ENCODE measurements at regions not wholly inside any gene's neighbourhood (a gene's known extent, or its start where the extent isn't known, plus 50 kb on each side); places are given as distances from the start of the nearest gene placed in this dataset.

- H3K9me3 Mint-ChIP-seq (ENCODE audit: unreplicated experiment), result no peaks in the 10 kb centered on the region
Observed at GRCh38 chr3:72383883-72384282, 464.4 kb downstream of the SHQ1 start.

DNA sequence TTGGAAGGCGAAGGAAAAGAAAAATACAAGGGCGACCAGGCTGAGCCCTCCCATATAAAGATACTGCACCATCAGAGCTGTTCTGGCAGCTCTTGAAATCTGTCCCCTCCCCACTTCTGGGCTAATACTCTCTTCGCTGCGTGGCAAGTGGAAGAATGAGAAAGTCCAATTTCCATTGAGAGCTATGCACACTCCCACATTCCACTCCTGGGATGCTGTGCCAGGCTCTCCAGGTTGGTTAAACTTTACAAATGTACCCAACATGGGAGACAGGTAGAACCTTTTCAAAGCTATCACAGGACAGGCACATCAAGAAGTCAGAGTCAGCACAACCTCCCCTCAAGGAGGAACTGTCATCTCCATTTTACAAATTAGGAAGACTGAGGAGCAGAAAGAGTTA, 465.0 kb downstream of the SHQ1 start:
- Mint-ChIP-seq H3K27ac (ENCODE audit: unreplicated experiment) (no peak overlapping the region), H3K4me1 (ENCODE audit: unreplicated experiment) (peaks cover 67% of the 10 kb centered on the region), H3K9me3 (ENCODE audit: unreplicated experiment) (no peaks in the 10 kb centered on the region), H3K27me3 (ENCODE audit: unreplicated experiment) (no peaks in the 10 kb centered on the region), H3K36me3 (ENCODE audit: unreplicated experiment) (peaks cover 14% of the 10 kb centered on the region), H3K4me3 (ENCODE audit: unreplicated experiment) (no peak overlapping the region)
- no peak for DNase-seq (ENCODE audit: extremely low spot score, unreplicated experiment)
- TF ChIP-seq, protein P1, sequence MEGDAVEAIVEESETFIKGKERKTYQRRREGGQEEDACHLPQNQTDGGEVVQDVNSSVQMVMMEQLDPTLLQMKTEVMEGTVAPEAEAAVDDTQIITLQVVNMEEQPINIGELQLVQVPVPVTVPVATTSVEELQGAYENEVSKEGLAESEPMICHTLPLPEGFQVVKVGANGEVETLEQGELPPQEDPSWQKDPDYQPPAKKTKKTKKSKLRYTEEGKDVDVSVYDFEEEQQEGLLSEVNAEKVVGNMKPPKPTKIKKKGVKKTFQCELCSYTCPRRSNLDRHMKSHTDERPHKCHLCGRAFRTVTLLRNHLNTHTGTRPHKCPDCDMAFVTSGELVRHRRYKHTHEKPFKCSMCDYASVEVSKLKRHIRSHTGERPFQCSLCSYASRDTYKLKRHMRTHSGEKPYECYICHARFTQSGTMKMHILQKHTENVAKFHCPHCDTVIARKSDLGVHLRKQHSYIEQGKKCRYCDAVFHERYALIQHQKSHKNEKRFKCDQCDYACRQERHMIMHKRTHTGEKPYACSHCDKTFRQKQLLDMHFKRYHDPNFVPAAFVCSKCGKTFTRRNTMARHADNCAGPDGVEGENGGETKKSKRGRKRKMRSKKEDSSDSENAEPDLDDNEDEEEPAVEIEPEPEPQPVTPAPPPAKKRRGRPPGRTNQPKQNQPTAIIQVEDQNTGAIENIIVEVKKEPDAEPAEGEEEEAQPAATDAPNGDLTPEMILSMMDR (IDR thresholded peaks at IDR 0.05), result no peak

More at GRCh38 chr3:72383883-72384282, 464.4 kb downstream of the SHQ1 start:
- no peak overlapping the region for H3K4me3 Mint-ChIP-seq (ENCODE audit: unreplicated experiment)
- TF ChIP-seq, protein P1 (IDR thresholded peaks at IDR 0.05), result no peak
- H3K27ac Mint-ChIP-seq (ENCODE audit: unreplicated experiment), result no peak overlapping the region
- peaks cover 66% of the 10 kb centered on the region for H3K4me1 Mint-ChIP-seq (ENCODE audit: unreplicated experiment)
- no peak for DNase-seq (ENCODE audit: extremely low spot score, unreplicated experiment)
- H3K27me3 Mint-ChIP-seq (ENCODE audit: unreplicated experiment), result no peaks in the 10 kb centered on the region
- peaks cover 8% of the 10 kb centered on the region for H3K36me3 Mint-ChIP-seq (ENCODE audit: unreplicated experiment)

- Mint-ChIP-seq H3K27me3 (ENCODE audit: unreplicated experiment) (no peaks in the 10 kb centered on the region), H3K27ac (ENCODE audit: unreplicated experiment) (no peak overlapping the region), H3K4me1 (ENCODE audit: unreplicated experiment) (peaks cover 62% of the 10 kb centered on the region), H3K36me3 (ENCODE audit: unreplicated experiment) (peaks cover 16% of the 10 kb centered on the region), H3K4me3 (ENCODE audit: unreplicated experiment) (no peak overlapping the region), H3K9me3 (ENCODE audit: unreplicated experiment) (no peaks in the 10 kb centered on the region)
- no peak for DNase-seq (ENCODE audit: extremely low spot score, unreplicated experiment)
- TF ChIP-seq, protein P1 (IDR thresholded peaks at IDR 0.05), result no peak
Observed at GRCh38 chr3:72382460-72382859, 465.8 kb downstream of the SHQ1 start.

DNA sequence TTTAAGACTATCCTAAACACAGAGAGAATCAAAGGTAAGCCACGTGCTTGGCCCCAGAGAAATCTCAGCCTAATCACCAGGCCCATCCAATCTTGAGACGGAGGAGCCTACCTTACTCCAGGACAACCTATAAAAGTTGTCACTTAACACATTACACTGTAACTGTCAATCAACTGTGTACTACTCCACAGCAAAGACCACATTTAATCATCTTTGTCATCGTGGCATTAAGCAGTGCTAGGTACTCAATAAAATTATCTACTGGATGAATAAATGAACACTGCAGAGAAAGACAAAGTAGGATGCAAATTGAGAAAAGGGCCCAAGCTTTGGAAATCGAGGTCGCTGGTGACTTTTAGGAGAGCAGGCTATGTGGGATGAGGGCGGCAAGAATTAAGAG, 466.7 kb downstream of the SHQ1 start:
- no peak for DNase-seq (ENCODE audit: extremely low spot score, unreplicated experiment)
- Mint-ChIP-seq H3K36me3 (ENCODE audit: unreplicated experiment) (peaks cover 16% of the 10 kb centered on the region), H3K4me3 (ENCODE audit: unreplicated experiment) (no peak overlapping the region), H3K27ac (ENCODE audit: unreplicated experiment) (no peak overlapping the region), H3K9me3 (ENCODE audit: unreplicated experiment) (no peaks in the 10 kb centered on the region), H3K27me3 (ENCODE audit: unreplicated experiment) (no peaks in the 10 kb centered on the region), H3K4me1 (ENCODE audit: unreplicated experiment) (peaks cover 64% of the 10 kb centered on the region)
- TF ChIP-seq, protein P1 (IDR thresholded peaks at IDR 0.05), result no peak

GRCh38 chr3:72380711-72381493, 467.3 kb downstream of the SHQ1 start:
- no peak overlapping the region for H3K4me3 Mint-ChIP-seq (ENCODE audit: unreplicated experiment)
- TF ChIP-seq, protein P1 (IDR thresholded peaks at IDR 0.05), result no peak
- peaks cover 20% of the 10 kb centered on the region for H3K36me3 Mint-ChIP-seq (ENCODE audit: unreplicated experiment)
- H3K9me3 Mint-ChIP-seq (ENCODE audit: unreplicated experiment), result no peaks in the 10 kb centered on the region
- H3K4me1 Mint-ChIP-seq (ENCODE audit: unreplicated experiment), result peaks cover 65% of the 10 kb centered on the region
- H3K27ac Mint-ChIP-seq (ENCODE audit: unreplicated experiment), result peak overlapping the region; percentile 24
- DNase-seq (ENCODE audit: extremely low spot score, unreplicated experiment), result no peak
- no peaks in the 10 kb centered on the region for H3K27me3 Mint-ChIP-seq (ENCODE audit: unreplicated experiment)

All from osteocyte (in vitro differentiated cells).